Hematopoietic multipotent progenitor cell treated with erythropoietin and hydrocortisone succinate and interleukin-3 and kit ligand, for 6 days (in vitro differentiated cells): ENCODE measurements at regions not wholly inside any gene's neighbourhood (a gene's known extent, or its start where the extent isn't known, plus 50 kb on each side); places are given as distances from the start of the nearest gene placed in this dataset.
"Not testable (repeated sequence)": the region's sequence is repeated elsewhere in the genome, so short reads cannot be mapped to it uniquely, and the experiment has no call there.

Source experiments
- DNase-seq: peaks from one replicate; pipeline ENCODE4 v3.0.0-alpha.2; 2015

DNA sequence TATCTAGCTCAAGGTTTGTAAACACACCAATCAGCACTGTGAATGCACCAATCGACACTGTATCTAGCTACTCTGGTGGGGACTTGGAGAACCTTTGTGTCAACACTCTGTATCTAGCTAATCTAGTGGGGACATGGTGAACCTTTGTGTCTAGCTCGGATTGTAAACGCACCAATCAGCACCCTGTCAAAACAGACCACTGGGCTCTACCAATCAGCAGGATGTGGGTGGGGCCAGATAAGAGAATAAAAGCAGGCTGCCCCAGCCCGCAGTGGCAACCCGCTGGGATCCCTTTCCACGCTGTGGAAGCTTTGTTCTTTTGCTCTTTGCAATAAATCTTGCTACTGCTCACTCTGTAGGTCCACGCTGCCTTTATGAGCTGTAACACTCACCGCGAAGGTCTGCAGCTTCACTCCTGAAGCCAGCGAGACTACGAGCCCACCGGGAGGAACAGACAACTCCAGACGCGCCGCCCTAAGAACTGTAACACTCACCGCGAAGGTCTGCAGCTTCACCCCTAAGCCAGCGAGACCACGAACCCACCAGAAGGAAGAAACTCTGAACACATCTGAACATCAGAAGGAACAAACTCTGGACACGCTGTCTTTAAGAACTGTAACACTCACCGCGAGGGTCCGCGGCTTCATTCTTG, 128.5 kb downstream of the MRPL14 start:
- DNase-seq = not testable (repeated sequence)

DNA sequence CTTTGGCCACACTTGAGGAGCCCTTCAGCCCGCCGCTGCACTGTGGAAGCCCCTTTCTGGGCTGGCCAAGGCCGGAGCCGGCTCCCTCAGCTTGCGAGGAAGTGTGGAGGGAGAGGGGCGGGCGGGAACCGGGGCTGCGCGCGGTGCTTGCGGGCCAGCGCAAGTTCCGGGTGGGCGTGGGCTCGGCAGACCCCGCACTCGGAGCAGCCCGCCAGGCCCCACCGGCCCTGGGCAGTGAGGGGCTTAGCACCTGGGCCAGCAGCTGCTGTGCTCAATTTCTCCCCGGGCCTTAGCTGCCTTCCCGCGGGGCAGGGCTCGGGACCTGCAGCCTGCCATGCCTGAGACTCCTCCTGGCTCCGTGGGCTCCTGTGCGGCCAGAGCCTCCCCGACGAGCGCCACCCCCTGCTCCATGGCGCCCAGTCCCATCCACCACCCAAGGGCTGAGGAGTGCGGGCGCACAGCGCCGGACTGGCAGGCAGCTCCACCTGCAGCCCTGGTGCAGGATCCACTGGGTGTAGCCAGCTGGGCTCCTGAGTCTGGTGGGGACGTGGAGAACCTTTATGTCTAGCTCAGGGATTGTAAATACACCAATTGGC, 129.2 kb downstream of the MRPL14 start:
- not testable (repeated sequence) for DNase-seq

DNA sequence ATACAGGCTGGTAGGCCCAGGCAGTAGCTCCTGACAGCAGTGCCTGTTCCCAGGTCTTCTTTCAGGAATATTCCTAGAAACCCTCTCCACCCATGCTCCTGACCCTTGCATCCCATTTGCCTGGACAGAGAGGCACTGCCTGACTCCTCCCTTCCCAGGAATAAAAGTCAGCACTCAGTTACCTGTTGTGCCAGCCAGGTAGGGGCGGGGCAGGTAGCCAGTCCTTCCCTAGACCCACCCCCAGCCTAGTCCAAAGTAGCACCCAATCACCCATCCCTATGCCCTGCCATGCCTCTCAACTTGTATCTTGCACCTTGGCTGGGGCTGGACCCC, 129.9 kb downstream of the MRPL14 start:
- DNase-seq = no peak

DNA sequence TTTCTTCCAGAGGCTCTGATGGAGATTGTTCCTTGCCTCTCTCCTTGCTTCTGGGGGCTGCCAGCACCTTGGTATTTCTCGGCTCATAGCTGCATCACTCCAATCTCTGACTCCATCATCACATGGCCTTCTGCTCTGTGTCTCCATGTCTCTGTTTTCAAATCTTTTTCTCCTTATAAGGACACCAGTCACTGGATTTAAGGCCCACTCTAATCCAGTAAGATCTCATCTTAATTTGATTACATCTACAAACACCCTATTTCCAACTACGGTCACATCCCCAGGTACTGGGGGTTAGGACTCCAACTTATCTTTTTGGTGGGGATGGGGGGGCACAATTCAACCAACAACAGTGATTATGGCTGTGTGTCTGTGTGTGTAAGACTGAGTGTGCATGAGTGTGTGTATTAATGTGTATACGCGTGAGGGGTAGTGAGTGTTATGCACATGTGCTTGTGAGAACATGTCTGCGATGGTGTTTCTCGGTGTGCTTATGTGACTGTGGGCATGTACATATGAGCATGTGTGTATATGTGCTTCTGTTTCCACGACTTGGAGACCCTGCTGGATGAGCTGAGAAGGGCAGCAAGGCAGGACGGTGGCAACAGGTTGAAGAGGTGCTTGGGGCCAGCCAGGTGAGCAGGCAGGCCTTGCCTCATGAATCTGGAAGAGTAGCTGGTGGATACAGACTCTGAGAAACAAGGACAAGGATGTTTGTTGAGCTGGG, 130.5 kb downstream of the MRPL14 start:
- DNase-seq = no peak

DNA sequence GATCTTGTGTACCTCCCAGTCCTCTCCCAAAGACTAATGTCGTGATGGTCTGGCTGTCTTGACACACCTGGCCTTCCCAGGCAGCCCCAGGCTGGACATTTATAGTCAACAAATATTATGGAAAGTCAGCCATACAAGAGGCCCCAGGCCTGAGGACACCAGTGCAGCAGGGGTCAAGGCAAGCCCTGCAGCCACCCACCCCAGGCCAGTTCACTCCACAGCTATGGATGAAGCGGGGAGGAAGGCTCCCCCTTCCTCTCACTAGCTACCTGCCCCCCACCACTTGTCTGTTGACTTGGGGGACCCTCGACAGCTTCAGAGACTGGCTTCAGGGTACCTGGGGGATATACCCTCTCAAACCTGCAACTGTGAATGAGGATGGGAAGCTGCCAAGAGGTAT, 132.1 kb downstream of the MRPL14 start:
- DNase-seq = no peak

DNA sequence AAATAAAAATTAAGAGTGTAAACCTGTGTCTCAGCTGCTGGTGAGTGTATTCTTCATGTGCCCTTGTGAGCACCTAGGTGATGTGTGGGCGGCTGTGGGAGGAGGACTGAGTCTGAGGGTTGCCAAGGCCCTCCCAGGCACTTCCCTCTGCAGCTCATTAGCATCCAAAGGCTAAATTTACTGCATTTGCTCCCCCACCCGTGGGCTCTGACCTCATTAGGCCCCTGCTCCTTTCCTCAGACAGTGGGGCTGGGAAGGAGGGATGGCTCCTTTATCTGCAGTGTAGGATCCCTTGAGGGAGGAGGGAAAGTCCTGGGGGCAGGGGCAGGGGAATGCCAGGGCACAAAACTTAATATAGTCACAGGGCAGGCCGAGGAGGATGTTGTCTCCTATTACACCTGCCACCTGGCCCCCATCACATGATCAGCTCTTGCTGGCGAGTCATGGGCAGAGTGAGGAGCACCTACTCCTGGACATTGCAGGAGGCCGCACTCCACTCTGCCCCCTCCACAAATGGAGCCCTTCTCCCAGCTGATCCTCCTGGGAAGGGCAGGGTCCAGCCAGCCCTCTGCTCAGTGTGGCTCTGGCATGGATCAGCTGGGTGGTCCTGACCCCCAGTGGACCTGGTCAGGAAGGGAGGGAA, 133.2 kb downstream of the MRPL14 start:
- no peak for DNase-seq

DNA sequence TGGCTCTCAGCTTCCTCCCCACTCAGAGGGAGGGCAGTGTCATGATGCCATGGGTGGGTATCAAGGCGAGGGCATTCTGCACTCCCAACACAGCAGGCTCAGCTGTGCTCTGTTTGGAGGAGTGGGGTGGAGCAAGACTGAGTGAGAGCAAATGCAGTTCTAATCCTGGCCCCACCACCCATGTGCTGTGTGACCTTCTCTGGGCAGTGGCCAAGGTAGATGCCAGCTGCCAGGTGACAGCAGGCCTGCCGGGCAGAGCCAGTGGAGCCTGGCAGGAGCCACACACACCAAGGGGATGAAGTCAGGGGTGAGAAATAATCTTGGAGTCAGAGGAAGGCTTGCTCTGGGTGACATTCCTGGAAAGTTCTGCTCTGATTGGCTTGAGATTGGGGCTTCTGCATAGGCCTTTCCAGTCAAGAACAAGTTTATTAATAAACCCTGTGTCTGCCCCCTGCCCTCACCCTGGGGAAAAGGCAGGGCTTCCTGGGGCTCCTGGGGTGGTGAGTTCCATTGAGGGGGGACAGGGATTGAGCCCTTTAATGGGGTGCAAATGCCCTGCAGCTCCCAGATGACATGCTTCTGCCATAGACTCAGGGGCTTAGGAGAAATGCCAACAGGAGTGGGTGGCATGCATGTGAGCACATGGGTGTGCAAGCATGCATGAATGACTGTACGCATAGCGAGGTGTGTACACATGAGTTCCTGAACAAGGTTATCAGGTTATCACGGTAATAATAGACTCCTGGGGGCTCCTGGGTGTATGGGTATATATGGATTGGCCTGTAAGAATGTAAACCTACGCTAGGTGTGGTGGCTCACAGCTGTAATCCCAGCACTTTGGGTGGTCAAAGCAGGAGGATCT, 134.2 kb downstream of the MRPL14 start:
- DNase-seq = no peak

DNA sequence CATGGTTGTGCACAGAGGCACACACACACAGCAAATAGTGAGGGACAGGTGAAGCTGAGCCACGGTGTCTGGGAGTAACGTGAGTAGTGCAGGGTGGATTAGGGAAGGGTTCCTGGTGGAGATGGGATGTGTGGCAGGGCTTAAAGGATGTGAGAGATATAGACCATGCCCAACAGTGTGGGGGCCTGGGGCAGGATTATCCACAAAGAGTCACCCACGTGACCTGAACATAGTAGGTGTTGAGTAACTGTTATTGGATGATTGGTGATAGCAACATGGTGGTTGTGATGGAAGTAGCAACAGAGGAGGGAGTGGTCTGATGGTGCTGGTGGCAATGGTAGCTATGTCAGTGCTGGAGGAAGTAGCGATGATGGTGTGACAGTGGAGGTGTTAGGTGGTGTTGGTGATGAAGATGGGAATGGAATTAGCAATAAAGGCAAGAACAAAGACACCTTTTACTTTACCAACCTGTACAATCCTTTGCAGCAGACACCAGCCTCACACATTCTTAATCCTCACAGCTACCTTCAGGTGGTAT, 135.1 kb downstream of the MRPL14 start:
- no peak for DNase-seq

DNA sequence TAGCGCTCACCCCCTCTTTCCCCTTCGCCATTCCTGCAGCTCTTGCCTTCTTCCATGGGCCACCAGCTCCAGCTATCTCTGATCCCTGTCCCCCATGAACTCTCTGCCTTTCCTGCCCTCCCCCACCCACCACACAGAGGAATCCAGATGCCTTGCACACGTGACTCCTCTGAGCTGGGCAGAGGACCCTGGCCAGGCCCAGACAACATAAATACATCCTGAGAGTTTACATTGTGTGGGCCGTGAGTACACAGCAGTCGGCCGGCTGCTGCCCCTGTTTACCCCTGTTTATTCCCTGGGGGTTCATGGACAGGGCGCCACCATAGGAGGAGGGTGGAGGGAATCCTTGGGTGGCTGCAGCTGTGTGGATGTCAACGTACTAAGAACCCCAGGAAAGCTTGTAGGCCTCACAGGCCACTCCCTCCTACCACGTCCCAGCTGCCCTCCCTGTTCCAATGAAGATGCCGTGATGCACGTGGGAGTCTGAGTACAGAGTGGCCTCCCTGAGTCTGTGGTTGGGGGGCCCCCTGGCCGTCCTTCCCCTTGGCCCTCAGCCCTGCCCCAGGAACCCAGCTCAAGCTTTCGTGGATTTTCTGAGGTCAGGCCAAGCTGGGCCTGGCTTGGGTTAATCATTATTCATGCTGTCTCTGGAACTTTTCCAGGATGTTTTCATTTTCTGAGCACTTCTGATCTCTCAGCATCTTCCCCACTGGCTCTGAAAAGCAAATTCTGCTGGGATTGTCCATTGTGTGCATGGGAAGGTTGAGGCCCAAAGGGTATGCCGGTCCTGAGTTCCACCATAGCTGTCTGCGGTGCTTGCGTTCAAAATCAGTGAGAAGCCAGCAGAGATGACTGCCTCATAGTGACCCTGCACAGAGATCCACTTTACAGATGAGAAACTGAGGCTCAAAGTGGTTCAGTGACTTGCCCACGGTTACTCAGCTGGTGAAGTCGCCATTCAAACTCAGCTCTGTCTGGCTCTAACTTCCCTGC, 136.3 kb downstream of the MRPL14 start:
- no peak for DNase-seq

DNA sequence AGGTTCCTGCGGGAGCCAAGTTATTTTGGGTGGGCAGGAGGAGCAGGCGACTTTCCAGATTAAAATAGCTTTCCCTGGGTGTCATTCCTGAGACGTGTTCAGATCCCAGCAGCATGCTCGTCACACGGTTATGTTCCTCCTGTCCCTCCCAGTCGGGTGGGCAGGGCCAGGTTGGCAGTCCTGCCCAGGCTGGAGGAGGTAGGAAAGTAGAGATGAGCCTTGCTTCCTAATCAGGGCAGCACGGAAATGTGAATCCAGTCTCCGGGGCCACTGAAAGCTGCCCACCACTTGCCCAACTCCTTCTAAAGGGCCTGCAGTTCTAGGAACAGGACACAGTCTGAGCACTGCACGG, 137.0 kb downstream of the MRPL14 start:
- DNase-seq = no peak

DNA sequence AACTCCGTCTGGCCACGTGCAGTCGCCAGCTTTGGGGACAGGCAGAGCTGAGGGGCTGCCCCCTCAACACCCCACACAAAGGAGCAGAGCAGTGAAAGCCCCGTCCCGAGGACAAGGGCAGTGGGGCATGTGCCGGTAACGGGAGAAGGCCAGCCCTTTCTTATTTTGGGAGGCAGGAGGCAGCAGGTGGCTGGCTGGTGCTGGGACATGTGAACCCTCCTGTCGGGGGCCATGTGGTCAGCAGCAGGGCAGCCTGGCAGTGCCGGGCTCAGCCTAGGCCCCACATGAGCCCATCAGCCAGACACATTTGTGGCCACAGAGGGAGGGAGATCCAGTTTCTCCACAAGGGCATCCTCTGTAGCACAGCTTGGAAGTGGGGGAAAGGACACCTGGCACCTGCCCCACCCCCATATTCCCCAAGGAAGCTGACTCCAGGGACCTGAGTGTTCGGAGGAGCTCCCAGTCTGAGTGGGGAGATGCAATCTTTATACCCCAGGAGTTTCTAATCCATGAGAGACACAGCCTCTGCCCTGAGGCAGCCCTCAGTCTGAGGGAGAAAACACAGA, 137.6 kb downstream of the MRPL14 start:
- DNase-seq = no peak

DNA sequence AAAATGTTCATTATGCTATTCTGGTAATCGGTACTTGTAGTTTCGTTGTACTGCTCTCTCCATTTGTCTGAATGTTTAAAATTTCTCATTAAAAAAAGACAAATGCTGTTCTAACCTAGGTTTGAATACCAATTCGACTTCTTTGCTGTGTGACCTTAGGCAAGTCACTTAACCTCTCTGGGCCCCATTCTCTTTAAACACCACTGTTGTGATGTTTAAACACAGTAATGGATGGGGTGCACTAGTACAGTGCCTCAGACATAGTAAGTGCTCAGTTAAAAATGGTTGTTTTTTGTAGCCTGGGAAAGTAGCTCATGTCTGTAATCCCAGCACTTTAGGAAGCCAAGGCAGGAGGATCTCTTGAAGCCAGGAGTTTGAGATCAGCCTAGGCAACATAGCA, 138.5 kb downstream of the MRPL14 start:
- DNase-seq = no peak

DNA sequence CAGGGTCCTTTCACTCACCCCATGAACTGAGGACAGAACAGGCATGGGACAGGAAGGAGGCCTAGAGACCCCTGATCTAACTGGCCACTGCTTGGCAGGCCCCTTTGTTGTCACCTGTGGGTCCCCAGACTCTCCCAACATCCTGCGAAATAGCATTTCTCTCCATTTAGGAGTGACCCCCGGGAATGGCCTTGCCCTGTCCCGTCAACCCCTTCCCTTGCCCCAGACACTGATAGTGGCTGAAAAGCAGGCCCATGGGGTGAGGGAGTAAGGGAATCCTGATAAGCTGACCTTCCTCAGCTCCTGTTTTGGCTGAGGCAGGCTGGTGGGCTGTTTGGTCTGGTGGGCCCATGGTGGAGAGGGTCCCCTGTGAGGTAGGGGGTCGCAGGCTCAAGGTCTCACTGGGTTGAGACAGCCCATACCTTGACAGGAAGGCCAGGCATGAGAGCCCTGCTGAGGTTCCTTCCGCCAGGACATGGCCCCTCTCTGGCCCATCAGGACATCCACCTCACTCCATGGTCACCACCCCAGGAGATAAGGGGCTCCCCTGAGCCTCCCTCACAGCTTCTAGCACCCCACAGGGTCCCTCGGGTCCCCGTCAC, 139.3 kb downstream of the MRPL14 start:
- no peak for DNase-seq

DNA sequence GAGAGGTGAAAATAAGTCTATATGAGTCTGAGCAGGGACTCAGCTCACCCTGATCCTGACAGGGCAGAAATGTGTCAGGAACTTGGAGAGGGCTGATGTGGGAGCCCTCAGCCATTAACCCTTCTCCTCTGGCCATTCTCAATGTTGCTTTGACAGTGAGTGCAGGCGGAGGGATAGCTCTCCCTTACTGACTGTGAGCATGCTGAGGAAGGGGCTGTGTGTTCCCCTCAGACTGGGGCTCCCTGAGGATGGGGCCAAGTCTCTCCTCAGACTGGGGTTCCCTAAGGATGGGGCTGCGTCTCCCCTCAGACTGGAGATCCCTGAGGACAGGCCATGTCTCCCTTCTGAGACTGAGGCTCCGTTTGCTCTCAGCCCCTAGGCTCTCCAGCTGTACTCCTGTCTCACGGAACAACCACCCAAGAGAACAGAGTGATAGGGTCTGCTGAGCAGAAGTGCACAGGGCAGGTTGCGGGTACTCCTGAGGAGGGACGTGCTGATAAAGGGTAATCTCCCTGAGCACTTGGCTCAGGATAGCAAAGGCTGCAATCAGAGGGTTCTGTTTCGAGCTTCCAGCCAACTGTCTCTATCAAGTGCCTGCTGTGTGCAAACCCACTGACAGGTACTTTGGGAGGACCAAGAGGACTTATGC, 141.0 kb downstream of the MRPL14 start:
- DNase-seq = peak; percentile 95

DNA sequence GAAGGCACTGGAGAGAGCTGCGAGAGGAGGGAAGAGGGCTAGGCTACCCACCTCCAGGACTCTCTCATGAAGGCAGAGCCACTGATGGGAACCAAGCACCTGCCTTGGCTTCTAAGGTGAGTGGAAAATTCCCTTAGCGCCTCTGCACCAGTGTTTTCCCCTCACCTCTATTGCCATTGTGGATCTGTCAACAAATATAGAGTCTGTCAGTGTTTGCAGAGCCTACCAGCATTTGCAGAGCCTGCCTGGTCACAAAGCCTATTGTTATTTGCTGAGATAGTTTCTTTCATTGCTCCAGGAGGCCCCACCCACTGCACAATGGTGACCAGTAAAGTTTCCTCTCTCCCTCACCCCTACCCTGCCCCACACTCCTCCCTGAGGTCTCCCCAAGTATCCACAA, 141.9 kb downstream of the MRPL14 start:
- DNase-seq = no peak

DNA sequence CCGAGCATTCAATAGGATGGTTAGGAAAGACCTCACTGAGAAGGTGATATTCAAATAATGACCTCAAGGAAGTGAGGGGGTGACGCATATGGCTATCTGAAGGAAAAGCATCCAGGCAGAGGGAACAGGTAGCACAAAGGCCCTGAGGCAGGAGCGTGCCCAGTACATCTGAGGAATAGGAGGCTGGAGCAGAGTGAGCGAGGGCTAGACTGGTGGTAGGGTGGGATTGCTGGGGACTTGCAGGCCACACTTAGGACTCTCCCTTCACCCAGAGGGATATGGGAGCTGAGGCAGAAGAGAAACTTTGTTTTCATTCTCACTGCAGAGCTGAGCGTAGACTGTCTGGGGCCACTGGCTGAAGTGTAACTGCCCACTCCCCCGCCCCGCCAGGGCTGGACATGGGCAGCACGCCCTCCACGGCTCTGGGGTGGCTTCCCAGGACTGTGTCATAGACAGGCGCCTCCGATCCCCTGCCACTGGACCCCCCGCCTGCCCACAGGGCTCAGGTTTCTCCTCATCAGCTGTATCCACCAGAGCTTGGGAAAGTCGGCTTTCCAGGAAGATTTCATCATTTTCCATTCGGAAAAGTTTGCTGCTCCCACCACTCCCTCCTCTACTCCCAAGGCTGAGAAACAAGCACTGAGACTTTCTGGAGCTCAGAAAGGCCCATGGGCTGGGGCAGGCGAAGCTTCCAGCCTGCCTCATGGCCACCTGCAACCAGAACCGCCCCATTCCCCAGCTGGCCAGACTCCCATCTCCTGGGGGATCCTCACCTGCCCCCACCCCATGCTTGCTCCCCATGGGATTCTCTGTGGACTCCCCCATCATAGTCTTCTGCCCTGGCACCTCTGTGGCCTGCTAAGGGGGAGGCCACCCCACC, 142.6 kb downstream of the MRPL14 start:
- DNase-seq = no peak

DNA sequence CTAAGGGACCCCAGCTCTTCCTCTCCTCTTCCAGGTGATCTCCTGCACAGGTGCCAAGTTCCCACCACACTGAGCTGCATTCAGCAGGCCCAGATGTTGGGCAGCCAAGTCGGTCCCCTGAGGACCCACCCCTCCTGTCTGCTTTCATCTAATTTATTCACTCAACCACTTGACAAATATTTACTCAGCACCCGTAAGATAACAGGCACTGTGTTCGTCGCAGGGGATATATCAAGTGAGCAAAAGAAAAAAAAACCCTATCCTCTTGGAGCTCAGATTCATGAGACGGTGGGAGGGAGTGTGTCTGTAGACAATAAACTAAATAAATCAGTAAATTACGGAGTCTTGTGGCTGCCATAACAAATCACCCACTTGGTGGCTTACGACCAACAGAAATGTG, 143.6 kb downstream of the MRPL14 start:
- DNase-seq = no peak

DNA sequence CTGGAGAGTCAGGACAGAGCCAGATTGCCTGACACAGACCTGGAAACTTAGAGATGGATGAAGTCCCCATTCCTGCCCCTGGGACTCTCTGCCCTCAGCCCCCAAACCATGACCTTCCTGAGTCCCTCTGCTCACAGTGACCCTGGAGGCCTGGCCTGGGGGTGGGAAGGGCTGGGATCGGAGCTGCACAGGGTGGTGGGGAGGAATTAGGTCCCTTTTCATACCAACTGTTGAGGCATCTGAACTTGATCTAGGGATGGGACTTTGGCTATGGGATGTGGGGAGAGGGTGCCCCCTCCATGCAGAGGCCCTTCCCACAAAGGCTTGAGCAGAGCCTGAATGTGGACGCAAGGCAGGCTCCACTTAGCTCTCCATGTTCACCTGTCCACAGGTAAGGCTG, 144.1 kb downstream of the MRPL14 start:
- no peak for DNase-seq

DNA sequence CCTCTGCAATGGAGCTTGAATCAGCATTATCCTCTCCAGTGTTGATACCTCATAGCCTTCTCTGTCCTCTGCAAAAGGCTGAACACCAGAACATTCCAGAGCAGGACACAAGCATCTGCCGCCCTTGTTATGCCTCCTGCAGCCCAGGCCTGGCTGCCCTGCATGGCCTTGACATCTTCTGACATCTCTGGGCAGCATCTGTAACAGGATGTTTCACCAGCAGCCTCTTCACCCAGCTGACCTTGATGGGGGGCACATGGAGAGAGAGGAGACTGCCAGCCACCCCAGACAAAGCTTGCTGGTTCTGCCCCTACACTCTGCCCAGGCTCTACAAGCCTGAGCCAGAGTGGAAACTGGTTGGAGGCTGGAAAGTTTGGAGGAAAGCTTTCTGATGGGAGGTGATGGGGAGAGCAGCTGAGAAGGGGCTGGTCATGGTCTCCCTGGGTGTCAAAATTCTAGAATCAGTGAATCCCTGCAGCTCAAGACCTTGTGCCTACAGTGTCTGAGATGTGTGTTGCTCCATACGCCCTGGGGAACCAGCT, 145.1 kb downstream of the MRPL14 start:
- DNase-seq = no peak
